HG03439 (cell line): ENCODE measurements at regions not wholly inside any gene's neighbourhood (a gene's known extent, or its start where the extent isn't known, plus 50 kb on each side); places are given as distances from the start of the nearest gene placed in this dataset.
A peak's percentile ranks its signal among the peaks of the same experiment; 100 is the strongest.
"Not testable (repeated sequence)": the region's sequence is repeated elsewhere in the genome, so short reads cannot be mapped to it uniquely, and the experiment has no call there.

Experiments used
- ATAC-seq: cut with Tn5 transposase; IDR thresholded peaks from one replicate; pipeline ENCODE4 v1.9.1; 2021; ENCODE audit warnings: mild to moderate bottlenecking, moderate library complexity; ENCODE audit not compliant: unreplicated experiment

DNA sequence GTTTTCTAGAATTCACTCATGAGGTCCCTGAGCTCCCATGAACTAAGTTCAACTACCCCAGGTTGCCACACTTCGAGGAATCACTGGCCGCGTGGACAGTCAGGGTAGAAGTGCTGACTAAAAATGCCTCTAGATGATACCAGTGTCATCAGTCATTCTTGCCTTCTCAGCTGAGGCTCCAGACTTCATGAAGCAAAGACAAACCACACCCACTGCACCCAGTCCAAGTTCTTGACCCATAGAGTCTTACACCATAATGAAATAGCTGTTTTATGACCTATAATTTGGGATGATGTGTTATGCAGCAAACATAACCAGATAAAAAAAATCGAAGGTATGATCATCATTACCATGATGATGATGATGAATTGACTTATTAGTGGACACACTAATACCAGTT, 632.9 kb upstream of the TLE4 start:
- no peak for ATAC-seq

- no peak for ATAC-seq
These were observed 632.3 kb upstream of the TLE4 start for GRCh38 chr9:78939311-78940065.

GRCh38 chr9:78940121-78940855, 631.5 kb upstream of the TLE4 start:
- no peak for ATAC-seq

- no peak for ATAC-seq
These were observed 617.5 kb upstream of the TLE4 start for GRCh38 chr9:78954286-78954685.

- ATAC-seq = no peak
These were observed 612.9 kb upstream of the TLE4 start for GRCh38 chr9:78958892-78959291.

GRCh38 chr9:78962156-78962555, 609.6 kb upstream of the TLE4 start:
- ATAC-seq = no peak

GRCh38 chr9:78963911-78964310, 607.9 kb upstream of the TLE4 start:
- no peak for ATAC-seq

DNA sequence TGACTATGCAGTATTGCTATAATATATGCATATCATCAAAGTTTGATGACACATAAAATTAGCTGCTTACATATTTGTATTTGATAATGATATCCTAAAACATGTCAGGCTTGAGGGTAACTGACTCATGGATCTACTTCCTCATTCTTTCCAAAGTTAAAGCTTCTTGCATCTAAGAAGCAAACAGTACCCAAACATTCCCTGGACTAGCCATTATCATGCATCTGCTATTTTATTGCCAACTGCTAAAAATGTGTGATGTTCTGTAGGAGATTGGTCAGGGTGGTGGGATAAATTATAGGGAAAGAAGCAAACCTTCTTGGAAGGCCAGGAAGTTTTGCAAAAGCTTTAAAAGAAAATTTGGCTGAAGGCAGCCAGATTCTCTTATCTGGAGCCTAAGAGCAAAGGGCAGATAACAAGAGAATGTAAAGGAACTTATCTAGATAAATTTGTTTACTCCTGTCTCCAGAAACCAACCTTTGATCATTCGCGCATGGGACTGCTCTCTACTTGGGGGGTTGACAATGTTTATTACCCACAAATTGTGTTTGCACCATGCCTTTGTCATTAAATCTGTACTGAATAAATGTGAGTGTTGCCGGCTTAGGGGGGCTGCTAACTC, 604.1 kb upstream of the TLE4 start:
- no peak for ATAC-seq

DNA sequence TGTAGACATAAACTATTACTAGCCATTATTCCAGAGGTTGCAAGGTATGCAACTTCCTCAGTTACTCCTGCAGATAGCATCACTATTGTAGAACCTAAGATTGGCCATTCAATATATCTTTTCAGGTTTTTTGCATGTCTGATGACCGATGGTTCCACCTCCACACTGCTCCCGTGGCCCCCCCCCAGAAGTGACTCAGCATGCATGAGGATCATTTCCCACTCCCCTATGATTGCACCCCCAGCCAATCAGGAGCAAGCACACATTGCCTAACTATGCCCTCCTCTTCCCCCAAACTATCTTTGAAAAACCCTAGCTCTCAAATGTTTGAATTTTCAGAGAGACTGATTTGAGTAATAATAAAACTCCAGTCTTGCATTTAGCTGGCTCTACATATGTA, 601.4 kb upstream of the TLE4 start:
- no peak for ATAC-seq

- no peak for ATAC-seq
These were observed 600.2 kb upstream of the TLE4 start for GRCh38 chr9:78971540-78971939.

GRCh38 chr9:78972303-78972999, 599.3 kb upstream of the TLE4 start:
- peak; percentile 78 for ATAC-seq

DNA sequence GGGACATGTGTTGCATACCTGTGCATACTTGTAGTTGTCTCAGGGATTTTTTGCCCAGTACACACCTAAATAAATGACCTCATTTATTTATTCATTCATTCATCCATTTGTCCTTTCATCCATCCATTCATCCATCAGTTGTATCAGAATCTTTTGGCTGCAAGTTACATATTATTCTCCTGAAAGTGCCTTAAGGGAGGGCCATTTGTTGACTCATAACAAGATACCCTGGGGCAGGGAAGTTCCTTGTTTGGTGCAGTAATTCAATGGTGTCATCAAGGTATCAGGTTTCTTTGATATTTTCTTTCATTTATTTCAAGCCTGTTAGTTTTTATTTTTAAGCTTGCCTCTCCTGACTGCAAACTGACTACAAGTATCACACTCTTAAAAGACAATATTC, 597.9 kb upstream of the TLE4 start:
- ATAC-seq = no peak

DNA sequence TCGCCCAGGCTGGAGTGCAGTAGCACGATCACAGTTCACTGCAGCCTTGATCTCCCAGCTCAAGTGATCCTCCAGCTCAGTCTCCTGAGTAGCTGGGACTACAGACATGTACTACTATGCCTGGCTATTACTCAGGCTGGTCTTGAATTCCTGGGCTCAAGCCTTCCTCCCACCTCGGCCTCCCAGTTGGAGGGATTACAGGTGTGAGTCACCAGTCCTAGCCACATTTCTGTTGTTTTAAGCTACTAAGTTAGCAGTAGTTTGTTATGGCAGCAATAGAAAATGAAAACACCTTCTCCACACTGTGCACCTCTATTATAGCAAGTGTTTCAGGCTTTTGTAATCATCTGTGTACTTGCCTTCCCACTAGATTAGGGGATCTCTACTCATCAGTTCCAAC, 588.9 kb upstream of the TLE4 start:
- no peak for ATAC-seq

GRCh38 chr9:78985084-78985738, 586.6 kb upstream of the TLE4 start:
- ATAC-seq = no peak

GRCh38 chr9:78986446-78986845, 585.3 kb upstream of the TLE4 start:
- no peak for ATAC-seq

DNA sequence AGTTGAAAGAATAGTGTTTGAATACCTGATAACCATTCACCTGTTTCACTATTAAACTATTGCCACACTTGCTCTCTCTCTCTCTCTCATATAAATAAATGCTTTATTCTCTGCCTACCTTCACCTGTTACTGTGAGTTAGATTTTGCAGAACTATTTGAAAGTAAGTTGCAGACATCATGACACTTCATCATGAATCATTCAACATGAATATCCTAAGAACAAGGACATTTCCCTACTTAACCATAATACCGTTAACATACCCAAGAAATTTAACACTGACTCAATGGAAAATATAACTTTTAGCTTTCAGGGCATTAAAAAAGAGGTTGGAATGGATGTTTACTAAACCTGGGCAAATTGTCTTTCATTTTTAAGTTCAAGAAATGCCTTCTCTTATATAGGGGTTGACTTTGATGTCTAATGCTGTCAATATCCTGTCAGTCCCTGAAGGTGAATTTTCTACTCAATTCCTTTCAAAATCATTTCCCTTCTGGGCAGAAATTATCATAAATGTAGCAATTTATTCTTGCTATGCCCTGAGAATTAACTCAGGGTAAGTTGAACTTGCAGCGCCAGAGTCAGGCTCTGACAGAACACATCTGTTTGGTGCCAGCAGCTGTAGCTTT, 582.6 kb upstream of the TLE4 start:
- no peak for ATAC-seq

DNA sequence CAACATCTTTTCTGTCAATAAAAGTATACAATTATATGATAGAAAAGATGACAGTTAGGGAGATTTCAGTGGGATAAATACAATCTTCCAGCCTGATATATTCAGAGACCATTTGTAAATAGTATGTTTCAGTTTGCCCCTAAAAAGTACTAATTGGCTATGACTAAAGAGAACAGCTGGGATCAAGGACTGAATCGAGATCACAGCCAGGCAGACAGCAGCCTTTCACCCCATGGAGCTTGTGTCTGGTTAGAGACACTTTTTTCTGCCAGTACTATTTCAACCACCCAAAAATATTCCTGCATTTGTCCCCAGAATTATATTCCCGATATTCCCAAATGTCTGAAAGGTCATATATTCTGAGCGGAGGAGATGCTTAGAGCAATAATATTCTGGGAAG, 577.3 kb upstream of the TLE4 start:
- no peak for ATAC-seq

GRCh38 chr9:78994974-78995373, 576.8 kb upstream of the TLE4 start:
- ATAC-seq = not testable (repeated sequence)

DNA sequence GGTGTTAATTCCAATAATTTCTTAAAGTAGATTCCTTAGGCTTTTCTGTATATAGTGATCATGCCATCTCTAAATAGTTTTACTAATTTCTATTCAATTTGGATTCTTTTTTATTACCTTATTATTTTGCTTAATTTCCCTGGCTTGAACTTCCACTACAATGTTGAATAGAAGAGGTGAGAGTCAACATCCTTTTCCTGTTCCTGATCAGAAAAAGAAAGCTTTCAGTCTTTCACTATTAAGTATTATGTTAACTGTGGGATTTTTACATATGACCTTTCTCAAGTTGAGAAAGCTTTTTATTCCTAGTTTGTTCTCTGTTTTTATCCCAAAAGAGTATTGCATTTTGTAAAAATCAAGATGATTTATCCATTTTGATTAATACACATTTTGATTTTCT, 574.5 kb upstream of the TLE4 start:
- ATAC-seq = no peak

DNA sequence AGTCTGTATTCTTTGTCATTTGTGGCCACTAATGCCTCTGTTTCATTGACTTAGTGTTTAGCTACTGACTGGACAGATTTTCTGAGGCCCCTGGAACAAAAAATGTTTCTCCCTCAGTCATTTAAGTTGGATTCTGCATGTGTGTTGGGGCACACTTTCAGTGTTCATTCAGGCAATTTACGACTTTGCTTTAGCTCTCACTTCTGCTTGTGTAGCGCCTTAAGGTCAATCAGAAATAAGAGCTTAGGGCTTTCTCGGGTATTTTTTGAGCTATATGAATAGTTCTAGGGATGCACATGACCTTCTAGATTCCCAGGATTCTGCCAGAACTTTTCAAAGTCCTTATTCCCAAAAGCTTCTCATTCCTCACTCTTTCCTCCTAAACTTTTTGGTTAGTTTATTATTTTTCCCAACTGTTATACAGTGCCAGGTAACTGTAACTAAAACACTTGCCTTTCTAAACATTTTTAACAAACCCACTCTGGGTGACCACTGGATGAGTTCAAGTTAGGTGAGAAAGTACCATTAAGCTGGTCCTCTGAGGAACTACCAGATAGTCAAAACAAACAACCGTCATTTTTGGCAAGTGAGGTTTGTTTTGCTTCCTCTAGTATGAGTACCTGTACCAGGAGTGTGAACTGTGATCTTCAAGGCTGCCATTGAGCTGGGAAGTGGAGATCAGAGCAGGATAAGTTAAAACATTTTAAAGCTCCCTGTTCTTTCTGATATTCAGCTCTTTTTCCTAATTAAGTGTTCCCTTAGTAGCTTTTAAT, 571.3 kb upstream of the TLE4 start:
- ATAC-seq = no peak
